ENCODE measurements at regions not wholly inside any gene's neighbourhood (a gene's known extent, or its start where the extent isn't known, plus 50 kb on each side); places are given as distances from the start of the nearest gene placed in this dataset.

DNA sequence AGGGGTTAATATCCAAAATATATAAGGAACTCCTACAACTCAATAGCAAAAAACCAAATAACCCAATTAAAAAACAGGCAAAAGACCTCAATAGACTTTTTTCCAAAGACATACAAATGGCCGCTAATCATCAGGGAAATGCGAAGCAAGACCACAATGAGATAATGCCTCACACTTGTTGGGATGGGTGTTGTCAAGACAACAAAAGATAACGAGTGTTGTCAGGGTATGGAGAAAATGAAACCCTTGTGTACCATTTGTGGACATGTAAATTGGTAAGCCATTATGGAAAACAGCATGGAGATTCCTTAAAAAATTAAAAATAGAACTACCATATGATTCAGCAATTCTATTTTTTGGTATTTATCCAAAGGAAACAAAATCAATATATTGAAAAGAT lies 620.2 kb downstream of the ACTL7B start:
- TF ChIP-seq CTCF (IDR thresholded peaks at IDR 0.05): no peak
- no peak for TF ChIP-seq POLR2A (IDR thresholded peaks at IDR 0.05)
- Histone ChIP-seq H3K27me3 (no peaks in the 10 kb centered on the region), H3K9me3 (no peaks in the 10 kb centered on the region), H3K4me1 (no peaks in the 10 kb centered on the region), H3K36me3 (no peaks in the 10 kb centered on the region), H3K27ac (no peak overlapping the region), H3K4me3 (no peak overlapping the region)
- DNase-seq: no peak
- intact Hi-C loops (cut with DNase I): no loop called here
- WGBS, 2 donors: 88 to 92% methylated on average over 3 of the region's 3 CpGs

GRCh38 chr9:108234811-108235210 lies 621.0 kb downstream of the ACTL7B start:
- Histone ChIP-seq H3K36me3 (no peaks in the 10 kb centered on the region), H3K9me3 (no peaks in the 10 kb centered on the region), H3K27ac (no peak overlapping the region), H3K4me3 (no peak overlapping the region), H3K27me3 (no peaks in the 10 kb centered on the region), H3K4me1 (no peaks in the 10 kb centered on the region)
- WGBS, 2 donors: 74 to 79% methylated on average over 4 to 5 of the region's 5 CpGs
- intact Hi-C loops (cut with DNase I): no loop called here
- no peak for DNase-seq
- TF ChIP-seq CTCF (IDR thresholded peaks at IDR 0.05): no peak

DNA sequence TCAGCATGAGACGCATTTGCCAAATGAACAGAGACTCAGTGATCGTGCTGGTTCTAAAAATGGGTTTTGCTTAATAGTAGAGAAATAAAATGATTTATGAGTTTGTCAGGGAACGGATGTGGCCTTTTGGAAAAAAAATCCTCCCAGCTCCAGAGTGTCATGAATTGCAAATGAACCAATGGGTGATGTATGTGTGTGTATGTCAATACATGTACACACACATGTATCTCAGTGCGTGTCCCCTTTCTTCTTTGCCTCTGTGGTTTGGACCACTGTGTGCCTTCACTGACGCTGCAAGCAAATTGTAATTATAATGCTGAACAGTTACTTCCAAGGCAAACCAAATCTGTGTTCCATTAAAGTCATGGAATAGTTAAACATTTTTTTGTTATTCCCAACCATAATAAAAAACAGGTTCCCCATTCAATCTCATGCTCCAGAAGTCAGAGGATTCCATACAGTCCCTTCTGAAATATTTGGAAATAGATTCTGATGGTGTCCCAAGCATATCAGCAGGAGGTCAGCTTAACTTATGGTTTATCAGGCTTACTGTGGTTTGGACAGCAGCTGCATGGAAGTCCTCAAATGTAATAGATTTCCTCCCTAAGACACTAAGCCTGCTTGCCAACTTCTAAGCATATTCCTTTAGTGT lies 630.5 kb downstream of the ACTL7B start:
- WGBS, 2 donors: 52 to 82% methylated on average over 5 of the region's 5 CpGs
- intact Hi-C loops (cut with DNase I): no loop called here
- no peak for DNase-seq

DNA sequence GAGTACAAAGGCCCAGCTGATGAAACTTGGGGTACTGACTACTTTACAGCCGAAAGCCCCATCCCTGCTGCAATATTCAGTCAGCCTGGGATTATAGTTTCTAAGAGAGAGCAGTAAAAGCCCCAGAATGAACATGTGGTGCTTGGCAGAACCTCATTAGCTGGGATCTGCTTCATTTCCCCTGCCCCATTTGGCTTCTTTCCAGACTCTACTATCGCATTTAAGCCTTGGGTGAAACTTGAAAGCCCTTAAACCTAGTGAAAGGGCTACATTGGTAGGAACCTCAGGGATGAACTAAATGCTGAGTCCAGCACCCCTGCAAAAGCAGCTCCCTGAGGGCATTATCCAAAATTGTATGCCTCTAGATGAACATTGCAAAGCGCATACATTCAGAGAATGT lies 631.1 kb downstream of the ACTL7B start:
- no peak overlapping the region for H3K4me3 ChIP-seq
- no peak overlapping the region for H3K27ac ChIP-seq
- intact Hi-C loops (cut with DNase I): no loop called here
- H3K36me3 ChIP-seq: no peaks in the 10 kb centered on the region
- 83 to 86% methylated on average over 3 of the region's 3 CpGs for WGBS, 2 donors
- TF ChIP-seq CTCF (IDR thresholded peaks at IDR 0.05) (no peak), POLR2A (IDR thresholded peaks at IDR 0.05) (no peak)
- no peaks in the 10 kb centered on the region for H3K4me1 ChIP-seq
- H3K27me3 ChIP-seq: no peaks in the 10 kb centered on the region
- no peak for DNase-seq
- no peaks in the 10 kb centered on the region for H3K9me3 ChIP-seq

More for the DNA sequence above, 630.5 kb downstream of the ACTL7B start:
- no peaks in the 10 kb centered on the region for H3K4me1 ChIP-seq
- no peak overlapping the region for H3K4me3 ChIP-seq
- no peak overlapping the region for H3K27ac ChIP-seq
- H3K36me3 ChIP-seq: no peaks in the 10 kb centered on the region
- no peaks in the 10 kb centered on the region for H3K27me3 ChIP-seq
- H3K9me3 ChIP-seq: no peaks in the 10 kb centered on the region
- no peak for TF ChIP-seq CTCF (IDR thresholded peaks at IDR 0.05)
- TF ChIP-seq POLR2A (IDR thresholded peaks at IDR 0.05): no peak

DNA sequence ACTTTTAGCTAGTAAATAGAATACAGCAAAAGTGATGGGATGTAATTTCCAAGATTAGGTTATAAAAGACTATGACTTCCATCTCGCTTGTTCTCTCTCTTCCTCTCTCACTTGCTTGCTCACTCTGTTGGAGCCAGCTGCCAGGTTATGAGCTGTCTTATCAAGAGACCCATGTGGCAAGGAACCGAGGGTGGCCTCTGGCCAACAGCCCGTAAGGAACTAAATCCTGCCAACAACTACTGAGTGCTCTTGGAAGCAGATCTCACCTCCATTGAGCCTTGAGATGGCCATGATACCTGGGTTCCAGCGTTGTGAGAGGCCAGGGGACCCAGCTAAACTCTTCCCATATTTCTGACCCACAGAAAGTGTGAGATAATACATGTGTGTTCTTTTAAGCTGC lies 636.1 kb downstream of the ACTL7B start:
- no peak overlapping the region for H3K27ac ChIP-seq
- DNase-seq: no peak
- TF ChIP-seq POLR2A (IDR thresholded peaks at IDR 0.05) (no peak), CTCF (IDR thresholded peaks at IDR 0.05) (no peak)
- no peaks in the 10 kb centered on the region for H3K9me3 ChIP-seq
- no peak overlapping the region for H3K4me3 ChIP-seq
- no peaks in the 10 kb centered on the region for H3K4me1 ChIP-seq
- H3K27me3 ChIP-seq: no peaks in the 10 kb centered on the region
- 56 to 59% methylated on average over 3 to 4 of the region's 4 CpGs for WGBS, 2 donors
- intact Hi-C loops (cut with DNase I): no loop called here
- no peaks in the 10 kb centered on the region for H3K36me3 ChIP-seq
